Neural cell (in vitro differentiated cells): ENCODE measurements at regions not wholly inside any gene's neighbourhood (a gene's known extent, or its start where the extent isn't known, plus 50 kb on each side); places are given as distances from the start of the nearest gene placed in this dataset.

ENCODE experiments used
- H2AFZ ChIP-seq: fragments of 200-600, 300-800 bp; sonication (generic), shearing (Covaris generic); 2 replicates; pipeline ENCODE4 v1.6.0; 2014; ENCODE audit warnings: low read depth, mild to moderate bottlenecking, antibody characterized with exemption, low read length, moderate library complexity
- H3F3A ChIP-seq: fragments of 200-600 bp; shearing (Covaris generic); 2 replicates; pipeline ENCODE4 v1.6.1; 2016; ENCODE audit warnings: mild to moderate bottlenecking, moderate library complexity, mixed read lengths, antibody characterized with exemption, low read length; ENCODE audit not compliant: insufficient read depth, poor library complexity, severe bottlenecking
- H3K27ac ChIP-seq: fragments of 200-600, 300-800 bp; sonication (generic), shearing (Covaris generic); 2 replicates; pipeline ENCODE4 v1.5.1; 2014; ENCODE audit warnings: mild to moderate bottlenecking, low read length, moderate library complexity
- H3K27me3 ChIP-seq: fragments of 300-800, 200-600 bp; sonication (generic), shearing (Covaris generic); 2 replicates; pipeline ENCODE4 v1.6.0; 2014; ENCODE audit warnings: mild to moderate bottlenecking, low read depth, low read length, moderate library complexity; ENCODE audit not compliant: insufficient read depth
- H3K36me3 ChIP-seq: fragments of 300-800, 200-600 bp; sonication (generic), shearing (Covaris generic); 2 replicates; pipeline ENCODE4 v1.5.1; 2014; ENCODE audit warnings: mild to moderate bottlenecking, antibody characterized with exemption, low read length, moderate library complexity; ENCODE audit not compliant: insufficient read depth
- H3K4me2 ChIP-seq: fragments of 300-800, 200-600 bp; sonication (generic), shearing (Covaris generic); 2 replicates; pipeline ENCODE4 v1.6.0; 2014; ENCODE audit warnings: mild to moderate bottlenecking, low read length
- H3K4me3 ChIP-seq: fragments of 300-800, 200-600 bp; sonication (generic), shearing (Covaris generic); 2 replicates; pipeline ENCODE4 v1.5.1; 2014; ENCODE audit warnings: mild to moderate bottlenecking, low read length, moderate library complexity
- H3K79me2 ChIP-seq: fragments of 200-600 bp; shearing (Covaris generic); replicated peaks from 2 replicates; pipeline ENCODE4 v1.6.0; 2014; ENCODE audit warnings: mild to moderate bottlenecking, low read length, moderate library complexity; ENCODE audit not compliant: insufficient read depth
- H3K9ac ChIP-seq: fragments of 300-800, 200-600 bp; sonication (generic), shearing (Covaris generic); 2 replicates; pipeline ENCODE4 v1.6.1; 2016; ENCODE audit warnings: mild to moderate bottlenecking, low read length, mixed read lengths
- H3K9me2 ChIP-seq: fragments of 200-600 bp; shearing (Covaris generic); 2 replicates; pipeline ENCODE4 v1.6.1; 2016; ENCODE audit warnings: mild to moderate bottlenecking, low read length, mixed read lengths; ENCODE audit not compliant: insufficient read depth
- H3K9me3 ChIP-seq: fragments of 200-600, 300-800 bp; sonication (generic), shearing (Covaris generic); 2 replicates; pipeline ENCODE4 v1.6.1; 2016; ENCODE audit warnings: mild to moderate bottlenecking, mixed run types, low read length, moderate library complexity, mixed read lengths
- H4K20me1 ChIP-seq: fragments of 200-600 bp; shearing (Covaris generic); 2 replicates; pipeline ENCODE4 v1.6.1; 2016; ENCODE audit warnings: mild to moderate bottlenecking, mixed run types; ENCODE audit not compliant: insufficient read depth
- CTCF ChIP-seq: fragments of 450-650 bp; IDR thresholded peaks from 2 replicates; pipeline ENCODE4 v1.5.1; 2014; ENCODE audit warnings: antibody characterized with exemption, mild to moderate bottlenecking, moderate library complexity; ENCODE audit not compliant: poor library complexity, severe bottlenecking
- EP300 ChIP-seq: fragments of 450-650 bp; conservative IDR thresholded peaks from 2 replicates; pipeline ENCODE4 v1.6.1; 2014; ENCODE audit warnings: antibody characterized with exemption, mild to moderate bottlenecking, moderate library complexity; ENCODE audit not compliant: poor library complexity, severe bottlenecking
- EZH2 ChIP-seq: fragments of 200-600, 300-800 bp; shearing (Covaris generic), sonication (generic); IDR thresholded peaks from 2 replicates; pipeline ENCODE4 v1.6.1; 2014; ENCODE audit warnings: antibody characterized with exemption, low read length, borderline replicate concordance, mild to moderate bottlenecking; ENCODE audit not compliant: insufficient read depth, poor library complexity, severe bottlenecking
- MXI1 ChIP-seq: fragments of 450-650 bp; conservative IDR thresholded peaks from 2 replicates; pipeline ENCODE4 v1.6.1; 2014; ENCODE audit warnings: antibody characterized with exemption, mild to moderate bottlenecking; ENCODE audit not compliant: poor library complexity, severe bottlenecking
- POLR2AphosphoS5 ChIP-seq: IDR thresholded peaks from 2 replicates; pipeline ENCODE4 v1.6.1; 2012
- RAD21 ChIP-seq: fragments of 450-650 bp; conservative IDR thresholded peaks from 2 replicates; pipeline ENCODE4 v1.6.1; 2014; ENCODE audit warnings: antibody characterized with exemption, mild to moderate bottlenecking, moderate library complexity
- REST ChIP-seq: IDR thresholded peaks from 2 replicates; pipeline ENCODE4 v1.6.1; 2012; ENCODE audit warnings: borderline replicate concordance
- SMC3 ChIP-seq: fragments of 450-650 bp; conservative IDR thresholded peaks from 2 replicates; pipeline ENCODE4 v1.6.1; 2014; ENCODE audit warnings: antibody characterized with exemption, mild to moderate bottlenecking, moderate library complexity; ENCODE audit not compliant: poor library complexity
- TAF1 ChIP-seq: IDR thresholded peaks from 2 replicates; pipeline ENCODE4 v1.6.1; 2012; ENCODE audit warnings: low read depth

DNA sequence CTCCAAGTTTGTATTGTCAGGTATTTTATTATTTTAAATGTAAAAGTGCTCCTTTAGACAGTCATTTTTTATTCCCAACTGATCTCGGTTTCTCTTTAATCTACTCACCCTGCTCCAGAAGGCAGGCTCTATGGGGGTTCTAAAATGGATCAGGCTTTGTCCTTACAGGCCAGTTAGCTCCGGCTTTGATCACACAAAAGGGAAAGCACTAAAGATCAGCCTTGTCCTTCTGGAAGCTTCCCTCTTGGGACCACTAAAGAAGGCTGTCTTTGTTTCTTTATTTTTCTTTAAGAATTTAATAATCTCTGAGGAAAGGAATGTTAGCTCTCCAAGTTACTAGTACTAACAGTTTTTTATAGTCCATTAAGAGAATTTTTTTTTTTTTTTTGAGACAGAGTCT is 560.5 kb upstream of the ZNF717 start:
- H2AFZ ChIP-seq, result no peak overlapping the region
- no peaks in the 10 kb centered on the region for H3K9me2 ChIP-seq
- H3K9ac ChIP-seq, result no peak overlapping the region
- no peaks in the 10 kb centered on the region for H4K20me1 ChIP-seq
- H3K4me2 ChIP-seq, result no peak overlapping the region
- no peak for TF ChIP-seq CTCF
- no peak for TF ChIP-seq EP300
- no peak for TF ChIP-seq TAF1
- no peak for TF ChIP-seq POLR2AphosphoS5
- no peak for TF ChIP-seq SMC3
- TF ChIP-seq EZH2, result no peak
- TF ChIP-seq RAD21, result no peak
- TF ChIP-seq REST, result no peak
- TF ChIP-seq MXI1, result no peak
- no peaks in the 10 kb centered on the region for H3K9me3 ChIP-seq
- H3K27ac ChIP-seq, result no peak overlapping the region
- no peaks in the 10 kb centered on the region for H3K79me2 ChIP-seq
- H3F3A ChIP-seq, result no peaks in the 10 kb centered on the region
- no peak overlapping the region for H3K4me3 ChIP-seq
- H3K36me3 ChIP-seq, result no peaks in the 10 kb centered on the region
- no peaks in the 10 kb centered on the region for H3K27me3 ChIP-seq

GRCh38 chr3:76346690-76347089 is 561.3 kb upstream of the ZNF717 start:
- Histone ChIP-seq H3K79me2 (no peaks in the 10 kb centered on the region), H3K27ac (no peak overlapping the region), H4K20me1 (no peaks in the 10 kb centered on the region), H3K36me3 (no peaks in the 10 kb centered on the region), H2AFZ (no peak overlapping the region), H3K4me2 (no peak overlapping the region), H3K9me2 (no peaks in the 10 kb centered on the region), H3K27me3 (no peaks in the 10 kb centered on the region), H3K9ac (no peak overlapping the region), H3F3A (no peaks in the 10 kb centered on the region), H3K4me3 (no peak overlapping the region), H3K9me3 (no peaks in the 10 kb centered on the region)
- peak; percentile 92 for TF ChIP-seq POLR2AphosphoS5
- TF ChIP-seq REST, result no peak
- TF ChIP-seq MXI1, result no peak
- TF ChIP-seq EP300, result peak; percentile 74
